ENCODE measurements at regions not wholly inside any gene's neighbourhood (a gene's known extent, or its start where the extent isn't known, plus 50 kb on each side); places are given as distances from the start of the nearest gene placed in this dataset.

GRCh38 chr13:44294876-44295275 lies 78.7 kb upstream of the SERP2 start:
- POLR2A ChIA-PET = no interaction called here
- no peak for DNase-seq (ENCODE audit: low read depth)
- Histone ChIP-seq H3K36me3 (ENCODE audit: control insufficient read depth, insufficient read depth, low read length) (no peaks in the 10 kb centered on the region), H3K4me3 (ENCODE audit: low read depth, low read length) (no peak overlapping the region), H3K27me3 (ENCODE audit: control insufficient read depth, insufficient read depth, low read length) (peaks cover 4% of the 10 kb centered on the region)
- TF ChIP-seq, protein P1, sequence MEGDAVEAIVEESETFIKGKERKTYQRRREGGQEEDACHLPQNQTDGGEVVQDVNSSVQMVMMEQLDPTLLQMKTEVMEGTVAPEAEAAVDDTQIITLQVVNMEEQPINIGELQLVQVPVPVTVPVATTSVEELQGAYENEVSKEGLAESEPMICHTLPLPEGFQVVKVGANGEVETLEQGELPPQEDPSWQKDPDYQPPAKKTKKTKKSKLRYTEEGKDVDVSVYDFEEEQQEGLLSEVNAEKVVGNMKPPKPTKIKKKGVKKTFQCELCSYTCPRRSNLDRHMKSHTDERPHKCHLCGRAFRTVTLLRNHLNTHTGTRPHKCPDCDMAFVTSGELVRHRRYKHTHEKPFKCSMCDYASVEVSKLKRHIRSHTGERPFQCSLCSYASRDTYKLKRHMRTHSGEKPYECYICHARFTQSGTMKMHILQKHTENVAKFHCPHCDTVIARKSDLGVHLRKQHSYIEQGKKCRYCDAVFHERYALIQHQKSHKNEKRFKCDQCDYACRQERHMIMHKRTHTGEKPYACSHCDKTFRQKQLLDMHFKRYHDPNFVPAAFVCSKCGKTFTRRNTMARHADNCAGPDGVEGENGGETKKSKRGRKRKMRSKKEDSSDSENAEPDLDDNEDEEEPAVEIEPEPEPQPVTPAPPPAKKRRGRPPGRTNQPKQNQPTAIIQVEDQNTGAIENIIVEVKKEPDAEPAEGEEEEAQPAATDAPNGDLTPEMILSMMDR (IDR thresholded peaks at IDR 0.05; ENCODE audit: insufficient read depth, low read depth, low read length) = no peak
- CTCF ChIA-PET = no interaction called here

- no peaks in the 10 kb centered on the region for H3K27me3 ChIP-seq (ENCODE audit: control insufficient read depth, insufficient read depth, low read length)
- ChIA-PET POLR2A (no interaction called here), CTCF (no interaction called here)
- no peaks in the 10 kb centered on the region for H3K36me3 ChIP-seq (ENCODE audit: control insufficient read depth, insufficient read depth, low read length)
- no peak overlapping the region for H3K4me3 ChIP-seq (ENCODE audit: low read depth, low read length)
- no peak for DNase-seq (ENCODE audit: low read depth)
- TF ChIP-seq, protein P1 (IDR thresholded peaks at IDR 0.05; ENCODE audit: insufficient read depth, low read depth, low read length) = no peak
Measured at GRCh38 chr13:44296856-44297255, 76.8 kb upstream of the SERP2 start.

DNA sequence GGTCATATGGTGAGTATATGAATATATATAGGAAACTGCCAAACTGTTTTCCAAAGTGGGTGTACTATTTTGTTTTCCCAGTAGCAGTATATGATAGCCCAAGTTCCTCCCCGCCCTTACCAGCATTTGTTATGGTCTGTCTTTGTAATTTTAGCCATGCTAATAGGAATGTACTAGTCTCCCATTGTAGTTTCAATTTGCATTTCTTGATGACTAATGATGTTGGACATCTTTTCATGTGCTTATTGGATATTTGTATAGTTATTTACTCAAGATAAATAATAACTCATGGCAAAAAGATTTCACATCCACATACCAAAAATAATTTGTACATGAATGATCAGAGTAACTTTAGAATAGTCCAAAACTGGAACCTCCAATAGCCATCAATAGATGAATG lies 75.3 kb upstream of the SERP2 start:
- TF ChIP-seq, protein P1 (IDR thresholded peaks at IDR 0.05; ENCODE audit: insufficient read depth, low read depth, low read length) = no peak
- no peaks in the 10 kb centered on the region for H3K36me3 ChIP-seq (ENCODE audit: control insufficient read depth, insufficient read depth, low read length)
- H3K27me3 ChIP-seq (ENCODE audit: control insufficient read depth, insufficient read depth, low read length) = no peaks in the 10 kb centered on the region
- DNase-seq (ENCODE audit: low read depth) = no peak
- POLR2A ChIA-PET = no interaction called here
- CTCF ChIA-PET = interaction anchor here (1.1 kb wide), 1 partner anchor 9 kb away, joined by 4 read pairs; no protein-coding TSS in a partner anchor
- H3K4me3 ChIP-seq (ENCODE audit: low read depth, low read length) = no peak overlapping the region

DNA sequence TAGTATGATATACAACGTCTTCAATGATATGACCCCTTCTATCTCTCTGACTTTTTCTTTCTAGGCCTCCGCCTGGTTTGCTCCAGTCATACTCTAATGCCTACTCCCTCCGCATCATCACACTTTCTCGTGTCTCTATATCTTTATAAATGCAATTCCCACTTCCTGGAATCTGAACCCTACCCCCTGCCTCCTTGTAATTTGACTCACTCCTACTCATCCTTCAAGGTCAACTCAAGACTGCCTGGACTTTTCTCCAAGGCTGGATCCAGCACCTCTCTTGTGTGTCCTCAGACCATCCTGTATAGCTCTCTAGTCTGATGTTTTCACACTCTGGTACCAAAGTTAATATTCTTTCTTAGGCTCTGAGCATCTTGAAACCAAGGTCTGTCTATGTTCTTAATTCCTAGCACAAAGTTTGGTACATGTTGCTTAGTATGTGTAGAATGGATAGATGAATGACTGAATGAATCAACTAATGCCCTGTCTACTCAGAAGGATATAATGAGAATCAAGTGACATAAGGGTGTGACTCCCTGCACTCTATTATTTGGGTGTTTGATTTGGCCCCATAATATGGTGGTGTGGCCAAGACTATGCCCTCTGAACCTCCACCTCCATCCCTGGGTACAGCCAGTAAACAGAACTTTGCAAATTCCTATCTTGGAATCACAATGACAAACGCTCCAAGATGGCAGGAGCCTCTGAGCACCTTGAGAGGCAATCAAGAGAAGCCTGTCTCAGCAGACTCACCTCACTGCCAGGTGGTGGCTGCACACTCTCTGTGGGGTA lies 74.3 kb upstream of the SERP2 start:
- POLR2A ChIA-PET = interaction anchor here (0.5 kb wide), 1 partner anchor 63 kb away, joined by 4 read pairs; no protein-coding TSS in a partner anchor
- CTCF ChIA-PET = interaction anchor here (1.1 to 1.5 kb wide), 2 partner anchors 8 to 10 kb away, joined by 4 to 5 read pairs; no protein-coding TSS in a partner anchor
- TF ChIP-seq, protein P1 (IDR thresholded peaks at IDR 0.05; ENCODE audit: insufficient read depth, low read depth, low read length) = no peak
- DNase-seq (ENCODE audit: low read depth) = no peak
- H3K4me3 ChIP-seq (ENCODE audit: low read depth, low read length) = no peak overlapping the region
- no peaks in the 10 kb centered on the region for H3K27me3 ChIP-seq (ENCODE audit: control insufficient read depth, insufficient read depth, low read length)
- H3K36me3 ChIP-seq (ENCODE audit: control insufficient read depth, insufficient read depth, low read length) = no peaks in the 10 kb centered on the region

- ChIA-PET CTCF (interaction anchor here (1.5 kb wide), 1 partner anchor 9 kb away, joined by 5 read pairs; no protein-coding TSS in a partner anchor), POLR2A (no interaction called here)
- no peaks in the 10 kb centered on the region for H3K27me3 ChIP-seq (ENCODE audit: control insufficient read depth, insufficient read depth, low read length)
- no peaks in the 10 kb centered on the region for H3K36me3 ChIP-seq (ENCODE audit: control insufficient read depth, insufficient read depth, low read length)
- H3K4me3 ChIP-seq (ENCODE audit: low read depth, low read length) = no peak overlapping the region
- DNase-seq (ENCODE audit: low read depth) = peak; percentile 35
- TF ChIP-seq, protein P1 (IDR thresholded peaks at IDR 0.05; ENCODE audit: insufficient read depth, low read depth, low read length) = no peak
Measured at GRCh38 chr13:44300895-44301638, 72.6 kb upstream of the SERP2 start.

Data from BJ (cell line).